Pancreas (tissue), 10 donors: ENCODE measurements at regions not wholly inside any gene's neighbourhood (a gene's known extent, or its start where the extent isn't known, plus 50 kb on each side); places are given as distances from the start of the nearest gene placed in this dataset.

Source experiments
- ATAC-seq, 4 donors: fragments of 200-7000 bp; cut with Tn5 transposase; one replicate each; pipeline versions ENCODE4 v1.8.0 to v1.9.1; 2020; ENCODE audit warnings: mild to moderate bottlenecking in 4 of 4, moderate library complexity in 4 of 4
- DNase-seq, 6 donors: peaks; one replicate each; pipeline ENCODE4 v3.0.0-alpha.2; 2020
- FAIRE-seq: peaks from 2 replicates; lab custom pipeline; 2012; peaks lifted over from hg19 to GRCh38; lab: Jason Lieb, UNC
- H3K27ac ChIP-seq, 4 donors: fragments of 200-600 bp; sonication (generic); 1 replicate in 3 of 4; 2 replicates in 1 of 4; pipeline versions ENCODE4 v1.5.0 to v1.8.0; 2020
- H3K27me3 ChIP-seq, 4 donors: fragments of 200-600 bp; one replicate each; pipeline ENCODE4 v1.8.0; 2021
- H3K36me3 ChIP-seq, 3 donors: fragments of 200-600 bp; sonication (generic) in 1 of 3; one replicate each; pipeline versions ENCODE4 v1.5.0 to v1.8.0; 2020 to 2021
- H3K4me1 ChIP-seq, 3 donors: fragments of 200-600 bp; one replicate each; pipeline ENCODE4 v1.8.0; 2021
- H3K4me3 ChIP-seq, 4 donors: fragments of 200-600 bp; sonication (generic) in 2 of 4; one replicate each; pipeline versions ENCODE4 v1.5.0 to v1.8.0; 2020 to 2021
- H3K9me3 ChIP-seq, 4 donors: fragments of 200-600 bp; one replicate each; pipeline ENCODE4 v1.8.0; 2021
- CTCF ChIP-seq, 4 donors: fragments of 200-600 bp; sonication (generic) in 3 of 4; IDR thresholded peaks; one replicate each; pipeline versions ENCODE4 v1.5.0 to v1.8.0; 2021; ENCODE audit warnings: antibody characterized with exemption in 4 of 4
- WGBS, 2 donors: extraction: QIAGEN DNeasy Blood & Tissue Kit; methylation state at CpG; one replicate each; pipeline ENCODE4 v1.1.7; 2013; 5-methylcytosine and 5-hydroxymethylcytosine counted together
- intact Hi-C, 3 donors: fragments of 100-400 bp; cut with DNase I; formaldehyde crosslinking; loops; one replicate each; pipeline versions ENCODE4 v1.11.1 to v1.14.2; 2022
- donor health status: healthy with polysubstance abuse.
- donor health status: DM: no; HTN: no; CAD: no; lungs with moderate emphysema.
- donor health status: DM: no; HTN: no; CAD: no.
- donor health status: control.
- donor health status: control.
- donor health status: Bipolar disorder and iron deficiency.
- donor health status: DM: yes; HTN: yes; CAD: no.
- donor health status: DM: no; HTN: no; CAD: no.
- donor health status: DM: no; HTN: no; CAD: no.
- donor health status: DM: yes; HTN: yes; CAD: no.

- intact Hi-C loops, result no loop called here
- no peak overlapping the region for H3K4me3 ChIP-seq
- no peaks in the 10 kb centered on the region for H3K36me3 ChIP-seq
- no peaks in the 10 kb centered on the region for H3K9me3 ChIP-seq
- no peak for FAIRE-seq
- TF ChIP-seq CTCF (IDR thresholded peaks at IDR 0.05), result no peak
- H3K27ac ChIP-seq, result no peak overlapping the region
- DNase-seq, result no peak
- WGBS, 2 donors, result 21 to 23% methylated on average over 5 of the region's 5 CpGs
- no peaks in the 10 kb centered on the region for H3K27me3 ChIP-seq
- no peak for ATAC-seq
- no peaks in the 10 kb centered on the region for H3K4me1 ChIP-seq
These were observed 954.1 kb downstream of the SOCS6 start for GRCh38 chr18:71242981-71243380.

DNA sequence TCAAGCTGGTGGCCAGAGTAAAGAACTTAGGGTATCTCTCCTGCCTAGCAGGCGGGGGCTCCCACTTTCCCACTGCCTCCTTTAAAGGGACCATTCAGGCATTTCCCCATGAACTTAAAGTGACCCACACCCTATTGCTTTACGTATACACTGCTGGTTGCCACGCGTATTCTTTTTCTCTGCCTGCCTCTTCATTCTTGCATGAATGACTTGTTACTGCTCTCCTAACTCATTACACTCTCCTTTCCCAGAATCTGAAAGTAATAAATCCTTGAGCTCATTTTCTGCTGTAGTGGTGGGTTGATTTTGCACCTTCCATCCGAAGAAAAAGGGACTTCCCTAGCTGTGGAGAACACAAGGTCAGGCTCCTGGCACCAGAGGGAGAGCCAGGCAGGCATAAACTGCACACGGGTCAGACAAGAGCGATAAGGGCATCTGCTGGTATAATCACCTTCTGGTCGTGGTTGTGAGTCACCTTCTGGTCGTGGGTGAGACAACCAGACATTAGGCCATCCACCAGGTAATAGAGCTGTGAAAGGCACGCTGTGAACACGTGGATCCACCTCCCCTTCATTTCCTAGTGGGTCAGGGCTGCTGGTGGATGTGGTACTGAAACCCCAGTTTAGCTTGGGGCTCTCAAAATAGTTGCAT is 950.3 kb downstream of the SOCS6 start:
- DNase-seq (no peak), ATAC-seq (no peak), FAIRE-seq (no peak)
- 39 to 55% methylated on average over 11 of the region's 11 CpGs for WGBS, 2 donors
- Histone ChIP-seq H3K27me3 (no peaks in the 10 kb centered on the region), H3K27ac (no peak overlapping the region), H3K4me3 (no peak overlapping the region), H3K4me1 (no peaks in the 10 kb centered on the region), H3K9me3 (no peaks in the 10 kb centered on the region), H3K36me3 (no peaks in the 10 kb centered on the region)
- intact Hi-C loops, result no loop called here
- TF ChIP-seq CTCF (IDR thresholded peaks at IDR 0.05), result no peak

GRCh38 chr18:71237641-71238040 is 948.8 kb downstream of the SOCS6 start:
- Histone ChIP-seq H3K27me3 (no peaks in the 10 kb centered on the region), H3K36me3 (no peaks in the 10 kb centered on the region), H3K9me3 (no peaks in the 10 kb centered on the region), H3K4me3 (no peak overlapping the region), H3K27ac (no peak overlapping the region), H3K4me1 (no peaks in the 10 kb centered on the region)
- no peak for TF ChIP-seq CTCF (IDR thresholded peaks at IDR 0.05)
- 48 to 64% methylated on average over 1 of the region's 1 CpG for WGBS, 2 donors
- DNase-seq (no peak), FAIRE-seq (no peak), ATAC-seq (no peak)
- intact Hi-C loops, result no loop called here

- FAIRE-seq (no peak), DNase-seq (no peak), ATAC-seq (no peak)
- no peak for TF ChIP-seq CTCF (IDR thresholded peaks at IDR 0.05)
- H3K9me3 ChIP-seq, result no peaks in the 10 kb centered on the region
- H3K4me1 ChIP-seq, result no peaks in the 10 kb centered on the region
- 52 to 56% methylated on average over 4 of the region's 4 CpGs for WGBS, 2 donors
- H3K36me3 ChIP-seq, result no peaks in the 10 kb centered on the region
- intact Hi-C loops, result no loop called here
- H3K27me3 ChIP-seq, result no peaks in the 10 kb centered on the region
- H3K27ac ChIP-seq, result no peak overlapping the region
- no peak overlapping the region for H3K4me3 ChIP-seq
These were observed 944.3 kb downstream of the SOCS6 start for GRCh38 chr18:71233177-71233576.

DNA sequence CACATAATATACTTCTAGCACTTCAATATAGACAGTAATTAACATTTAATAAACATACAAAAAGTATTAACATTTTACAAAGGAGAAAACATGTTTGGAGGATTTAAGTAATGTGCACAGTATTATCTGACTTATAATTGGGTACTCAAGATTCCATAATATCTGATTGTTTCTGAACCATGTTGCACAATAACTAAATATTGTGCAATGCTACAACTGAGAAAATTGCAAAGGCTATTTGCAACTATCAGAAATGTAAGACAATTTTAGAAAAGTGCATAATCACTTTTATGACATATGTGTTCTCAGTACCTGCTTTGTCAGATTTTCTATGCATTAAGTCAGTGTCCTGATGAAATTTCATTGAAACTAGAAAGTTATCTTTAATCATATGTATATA is 934.6 kb downstream of the SOCS6 start:
- H3K9me3 ChIP-seq, result no peaks in the 10 kb centered on the region
- H3K27ac ChIP-seq, result no peak overlapping the region
- FAIRE-seq, result no peak
- H3K36me3 ChIP-seq, result no peaks in the 10 kb centered on the region
- no peaks in the 10 kb centered on the region for H3K4me1 ChIP-seq
- TF ChIP-seq CTCF (IDR thresholded peaks at IDR 0.05), result no peak
- no peak for ATAC-seq
- intact Hi-C loops, result no loop called here
- H3K4me3 ChIP-seq, result no peak overlapping the region
- DNase-seq, result no peak
- H3K27me3 ChIP-seq, result no peaks in the 10 kb centered on the region
